GM12874 (cell line): ENCODE measurements at regions not wholly inside any gene's neighbourhood (a gene's known extent, or its start where the extent isn't known, plus 50 kb on each side); places are given as distances from the start of the nearest gene placed in this dataset.

Experiments
- CTCF ChIP-seq: IDR thresholded peaks from 2 replicates; pipeline ENCODE4 v1.5.1; 2011; ENCODE audit warnings: low read depth, mild to moderate bottlenecking, control low read depth, low read length, moderate library complexity; ENCODE audit not compliant: insufficient read depth

GRCh38 chr9:15113288-15113687, 193.7 kb downstream of the TTC39B start:
- no peak for TF ChIP-seq CTCF

GRCh38 chr9:15111071-15111470, 195.9 kb downstream of the TTC39B start:
- no peak for TF ChIP-seq CTCF

- peak; percentile 76 for TF ChIP-seq CTCF
These were observed 194.7 kb upstream of the FREM1 start for GRCh38 chr9:15104826-15105420.

- no peak for TF ChIP-seq CTCF
These were observed 193.1 kb upstream of the FREM1 start for GRCh38 chr9:15103290-15103689.

GRCh38 chr9:15101095-15101494, 190.9 kb upstream of the FREM1 start:
- TF ChIP-seq CTCF: no peak

GRCh38 chr9:15100571-15100970, 190.3 kb upstream of the FREM1 start:
- no peak for TF ChIP-seq CTCF

GRCh38 chr9:15096972-15097371, 186.7 kb upstream of the FREM1 start:
- TF ChIP-seq CTCF: no peak

- no peak for TF ChIP-seq CTCF
These were observed 176.6 kb upstream of the FREM1 start for GRCh38 chr9:15086778-15087324.
